ENCODE measurements at regions not wholly inside any gene's neighbourhood (a gene's known extent, or its start where the extent isn't known, plus 50 kb on each side); places are given as distances from the start of the nearest gene placed in this dataset.

DNA sequence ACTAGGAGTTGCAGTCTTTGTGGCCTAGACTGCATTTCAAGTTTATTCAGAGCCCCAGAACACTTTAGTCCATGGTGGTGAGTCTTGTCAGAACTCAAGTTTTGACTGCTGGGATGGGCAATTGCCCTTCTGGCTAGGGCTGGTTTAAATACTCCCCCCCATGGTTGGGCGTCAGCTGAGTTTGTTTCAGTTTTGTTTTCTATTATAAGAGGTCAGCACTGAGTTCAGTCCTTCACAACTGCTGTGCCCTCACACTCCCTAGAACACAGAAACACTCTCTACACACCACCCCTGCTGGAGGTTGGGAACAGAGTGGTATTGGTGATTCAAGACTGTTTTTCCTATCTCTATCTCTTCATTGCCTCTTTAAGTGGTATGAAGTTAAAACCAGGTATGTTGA, 217.0 kb downstream of the GUCY2F start:
- Histone ChIP-seq H3K36me3 (ENCODE audit: insufficient read depth, low read length, poor library complexity, severe bottlenecking) (no peaks in the 10 kb centered on the region), H3K4me3 (ENCODE audit: low read depth, low read length, poor library complexity, severe bottlenecking) (no peak overlapping the region)
- no TSS peak for BruUV-seq (replicated peaks)

GRCh38 chrX:109261279-109261678, 220.6 kb downstream of the GUCY2F start:
- Histone ChIP-seq H3K36me3 (ENCODE audit: insufficient read depth, low read length, poor library complexity, severe bottlenecking) (no peaks in the 10 kb centered on the region), H3K27me3 (replicated peaks; ENCODE audit: insufficient read depth, low read depth, low read length, poor library complexity) (no peaks in the 10 kb centered on the region), H3K27ac (ENCODE audit: low read depth, low read length, poor library complexity, severe bottlenecking) (no peak overlapping the region), H3K4me3 (ENCODE audit: low read depth, low read length, poor library complexity, severe bottlenecking) (no peak overlapping the region), H3K4me1 (ENCODE audit: insufficient read depth, low read length, poor library complexity, severe bottlenecking) (no peaks in the 10 kb centered on the region), H3K9me3 (ENCODE audit: low read depth, low read length, poor library complexity, severe bottlenecking) (no peaks in the 10 kb centered on the region)
- ChIA-PET CTCF (no interaction called here), POLR2A (ENCODE audit: low non-redundant PET) (no interaction called here)
- no peak for DNase-seq (ENCODE audit: low spot score)
- BruUV-seq (replicated peaks), result no TSS peak
- intact Hi-C loops (cut with micrococcal nuclease; ENCODE audit: unreplicated experiment), result no loop called here
- no peak for TF ChIP-seq EZH2 (IDR thresholded peaks at IDR 0.05; ENCODE audit: borderline replicate concordance, low read depth, low read length, poor library complexity, severe bottlenecking)
- no peak for TF ChIP-seq CTCF (conservative IDR thresholded peaks at IDR 0.05; ENCODE audit: low read depth, low read length)

More for the DNA sequence above, 217.0 kb downstream of the GUCY2F start:
- Histone ChIP-seq H3K4me1 (ENCODE audit: insufficient read depth, low read length, poor library complexity, severe bottlenecking) (no peaks in the 10 kb centered on the region), H3K27ac (ENCODE audit: low read depth, low read length, poor library complexity, severe bottlenecking) (no peak overlapping the region), H3K9me3 (ENCODE audit: low read depth, low read length, poor library complexity, severe bottlenecking) (no peaks in the 10 kb centered on the region), H3K27me3 (replicated peaks; ENCODE audit: insufficient read depth, low read depth, low read length, poor library complexity) (no peaks in the 10 kb centered on the region)
- TF ChIP-seq EZH2 (IDR thresholded peaks at IDR 0.05; ENCODE audit: borderline replicate concordance, low read depth, low read length, poor library complexity, severe bottlenecking) (no peak), CTCF (conservative IDR thresholded peaks at IDR 0.05; ENCODE audit: low read depth, low read length) (no peak)
- POLR2A ChIA-PET (ENCODE audit: low non-redundant PET), result no interaction called here
- DNase-seq (ENCODE audit: low spot score), result no peak
- CTCF ChIA-PET, result no interaction called here
- intact Hi-C loops (cut with micrococcal nuclease; ENCODE audit: unreplicated experiment), result no loop called here

DNA sequence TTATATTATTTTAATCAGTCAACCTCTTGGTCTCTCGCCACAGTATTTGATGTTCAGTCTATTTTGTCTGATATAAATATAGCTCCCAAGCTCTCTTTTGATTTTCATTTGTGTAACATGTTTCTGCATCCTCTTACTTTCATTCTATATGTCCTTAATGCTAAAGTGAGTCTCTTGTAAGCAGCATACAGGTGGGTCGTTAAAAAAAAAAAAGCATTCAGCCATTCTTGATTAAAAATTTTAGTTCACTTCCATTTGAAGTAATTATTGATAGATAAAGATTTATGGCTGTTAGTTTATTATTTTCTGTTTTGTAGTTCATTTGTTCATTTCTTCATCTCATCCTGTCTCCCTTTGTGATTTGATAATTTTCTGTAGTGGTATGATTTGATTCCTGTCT, 229.1 kb downstream of the GUCY2F start:
- intact Hi-C loops (cut with micrococcal nuclease; ENCODE audit: unreplicated experiment), result no loop called here
- no peaks in the 10 kb centered on the region for H3K4me1 ChIP-seq (ENCODE audit: insufficient read depth, low read length, poor library complexity, severe bottlenecking)
- POLR2A ChIA-PET (ENCODE audit: low non-redundant PET), result no interaction called here
- no peaks in the 10 kb centered on the region for H3K36me3 ChIP-seq (ENCODE audit: insufficient read depth, low read length, poor library complexity, severe bottlenecking)
- no TSS peak for BruUV-seq (replicated peaks)
- H3K27me3 ChIP-seq (replicated peaks; ENCODE audit: insufficient read depth, low read depth, low read length, poor library complexity), result no peaks in the 10 kb centered on the region
- H3K9me3 ChIP-seq (ENCODE audit: low read depth, low read length, poor library complexity, severe bottlenecking), result no peaks in the 10 kb centered on the region
- no peak overlapping the region for H3K27ac ChIP-seq (ENCODE audit: low read depth, low read length, poor library complexity, severe bottlenecking)
- H3K4me3 ChIP-seq (ENCODE audit: low read depth, low read length, poor library complexity, severe bottlenecking), result no peak overlapping the region
- TF ChIP-seq CTCF (conservative IDR thresholded peaks at IDR 0.05; ENCODE audit: low read depth, low read length) (no peak), EZH2 (IDR thresholded peaks at IDR 0.05; ENCODE audit: borderline replicate concordance, low read depth, low read length, poor library complexity, severe bottlenecking) (no peak)
- DNase-seq (ENCODE audit: low spot score), result no peak
- CTCF ChIA-PET, result no interaction called here
